Ascending aorta (tissue), 2 donors: ENCODE measurements at regions not wholly inside any gene's neighbourhood (a gene's known extent, or its start where the extent isn't known, plus 50 kb on each side); places are given as distances from the start of the nearest gene placed in this dataset.

Experiments used
- DNase-seq, 2 donors: peaks; one replicate each; pipeline ENCODE4 v3.0.0-alpha.2; 2019; ENCODE audit warnings: low spot score in 2 of 2
- H3K27ac ChIP-seq, 2 donors: fragments of 200-600 bp; sonication (generic); one replicate each; pipeline ENCODE4 v1.5.1; 2016 to 2017; ENCODE audit warnings: mild to moderate bottlenecking in 1 of 2
- H3K27me3 ChIP-seq: fragments of 200-600 bp; sonication (generic); one replicate; pipeline ENCODE4 v1.5.1; 2017
- H3K36me3 ChIP-seq, 2 donors: fragments of 200-600 bp; sonication (generic); one replicate each; pipeline ENCODE4 v1.5.1; 2016
- H3K4me1 ChIP-seq, 2 donors: fragments of 200-600 bp; sonication (generic); one replicate each; pipeline ENCODE4 v1.5.1; 2016 to 2017; ENCODE audit warnings: mild to moderate bottlenecking in 1 of 2
- H3K4me3 ChIP-seq, 2 donors: fragments of 200-600 bp; sonication (generic); one replicate each; pipeline ENCODE4 v1.5.1; 2016 to 2017; ENCODE audit warnings: mild to moderate bottlenecking in 1 of 2
- H3K9me3 ChIP-seq, 2 donors: fragments of 200-600 bp; sonication (generic); one replicate each; pipeline ENCODE4 v1.5.1; 2016
- CTCF ChIP-seq, 3 experiments: fragments of 200-600 bp in 2 of 3; fragments of 450-650 bp in 1 of 3; sonication (generic) in 2 of 3; IDR thresholded peaks; one replicate each; pipeline ENCODE4 v1.5.1; 2016 to 2019; ENCODE audit warnings: antibody characterized with exemption in 3 of 3, mild to moderate bottlenecking in 1 of 3, moderate library complexity in 1 of 3
- intact Hi-C: fragments of 100-400 bp; cut with DNase I; formaldehyde crosslinking; loops from one replicate; pipeline ENCODE4 v1.15.1; 2023

GRCh38 chr14:38723959-38724358 is 379.1 kb downstream of the SEC23A start:
- Histone ChIP-seq H3K36me3 (no peaks in the 10 kb centered on the region), H3K9me3 (no peaks in the 10 kb centered on the region), H3K27me3 (no peaks in the 10 kb centered on the region), H3K4me3 (no peak overlapping the region), H3K27ac (no peak overlapping the region), H3K4me1 (no peaks in the 10 kb centered on the region)
- no peak for DNase-seq
- TF ChIP-seq CTCF (IDR thresholded peaks at IDR 0.05), result no peak
- intact Hi-C loops, result no loop called here

GRCh38 chr14:38723277-38723676 is 379.8 kb downstream of the SEC23A start:
- no peak for DNase-seq
- Histone ChIP-seq H3K36me3 (no peaks in the 10 kb centered on the region), H3K27me3 (no peaks in the 10 kb centered on the region), H3K27ac (no peak overlapping the region), H3K4me3 (no peak overlapping the region), H3K9me3 (no peaks in the 10 kb centered on the region), H3K4me1 (no peaks in the 10 kb centered on the region)
- no peak for TF ChIP-seq CTCF (IDR thresholded peaks at IDR 0.05)
- intact Hi-C loops, result no loop called here

- intact Hi-C loops, result loop anchor here (1.0 kb wide), 1 partner anchor 145 kb away; no protein-coding TSS in a partner anchor
- Histone ChIP-seq H3K27ac (no peak overlapping the region), H3K36me3 (no peaks in the 10 kb centered on the region), H3K4me3 (no peak overlapping the region), H3K27me3 (no peaks in the 10 kb centered on the region), H3K4me1 (no peaks in the 10 kb centered on the region), H3K9me3 (no peaks in the 10 kb centered on the region)
- DNase-seq, result peak in 1 of 2 donors; percentile 77
- peak; percentile 47 to 74 (median 60) for TF ChIP-seq CTCF (IDR thresholded peaks at IDR 0.05)
Observed at GRCh38 chr14:38721822-38722431, 381.1 kb downstream of the SEC23A start.

- H3K4me3 ChIP-seq, result no peak overlapping the region
- no peaks in the 10 kb centered on the region for H3K4me1 ChIP-seq
- no peaks in the 10 kb centered on the region for H3K36me3 ChIP-seq
- H3K9me3 ChIP-seq, result no peaks in the 10 kb centered on the region
- H3K27me3 ChIP-seq, result no peaks in the 10 kb centered on the region
- TF ChIP-seq CTCF (IDR thresholded peaks at IDR 0.05), result no peak
- intact Hi-C loops, result no loop called here
- no peak for DNase-seq
- H3K27ac ChIP-seq, result no peak overlapping the region
Observed at GRCh38 chr14:38718519-38718918, 384.5 kb downstream of the SEC23A start.

GRCh38 chr14:38716926-38717325 is 386.1 kb downstream of the SEC23A start:
- Histone ChIP-seq H3K36me3 (no peaks in the 10 kb centered on the region), H3K9me3 (no peaks in the 10 kb centered on the region), H3K4me3 (no peak overlapping the region), H3K27me3 (no peaks in the 10 kb centered on the region), H3K27ac (no peak overlapping the region), H3K4me1 (no peaks in the 10 kb centered on the region)
- no peak for TF ChIP-seq CTCF (IDR thresholded peaks at IDR 0.05)
- intact Hi-C loops, result no loop called here
- DNase-seq, result no peak

GRCh38 chr14:38710881-38711280 is 392.2 kb downstream of the SEC23A start:
- DNase-seq, result no peak
- Histone ChIP-seq H3K9me3 (no peaks in the 10 kb centered on the region), H3K27ac (no peak overlapping the region), H3K27me3 (no peaks in the 10 kb centered on the region), H3K4me1 (no peaks in the 10 kb centered on the region), H3K4me3 (no peak overlapping the region), H3K36me3 (no peaks in the 10 kb centered on the region)
- TF ChIP-seq CTCF (IDR thresholded peaks at IDR 0.05), result no peak
- intact Hi-C loops, result no loop called here
